Heart right ventricle (tissue), 16 donors: ENCODE measurements at regions not wholly inside any gene's neighbourhood (a gene's known extent, or its start where the extent isn't known, plus 50 kb on each side); places are given as distances from the start of the nearest gene placed in this dataset.
"Not testable (repeated sequence)": the region's sequence is repeated elsewhere in the genome, so short reads cannot be mapped to it uniquely, and the experiment has no call there.

ENCODE experiments used
- ATAC-seq, 8 donors: fragments of 200-7000 bp; cut with Tn5 transposase; one replicate each; pipeline ENCODE4 v1.9.1; 2020; ENCODE audit warnings: mild to moderate bottlenecking in 8 of 8, moderate library complexity in 8 of 8, moderate number of reproducible peaks in 1 of 8
- DNase-seq, 2 donors: peaks; one replicate each; pipeline ENCODE4 v3.0.0-alpha.2; 2020
- H3K27ac ChIP-seq, 10 donors: fragments of 200-600 bp; sonication (generic) in 2 of 10; one replicate each; pipeline versions ENCODE4 v1.5.0 to v1.8.0; 2020 to 2022; ENCODE audit warnings: mild to moderate bottlenecking in 3 of 10
- H3K27me3 ChIP-seq, 7 donors: fragments of 200-600 bp; one replicate each; pipeline ENCODE4 v1.8.0; 2021 to 2022; ENCODE audit warnings: mild to moderate bottlenecking in 2 of 7
- H3K36me3 ChIP-seq, 9 donors: fragments of 200-600 bp; sonication (generic) in 1 of 9; one replicate each; pipeline versions ENCODE4 v1.5.0 to v1.8.0; 2020 to 2022; ENCODE audit warnings: mild to moderate bottlenecking in 2 of 9
- H3K4me1 ChIP-seq, 9 donors: fragments of 200-600 bp; sonication (generic) in 1 of 9; one replicate each; pipeline versions ENCODE4 v1.5.0 to v1.8.0; 2020 to 2022; ENCODE audit warnings: mild to moderate bottlenecking in 4 of 9
- H3K4me3 ChIP-seq, 10 donors: fragments of 200-600 bp; sonication (generic) in 2 of 10; one replicate each; pipeline versions ENCODE4 v1.5.0 to v1.8.0; 2020 to 2022; ENCODE audit warnings: mild to moderate bottlenecking in 7 of 10, moderate library complexity in 2 of 10
- H3K9me3 ChIP-seq, 11 donors: fragments of 200-600 bp in 10 of 11; sonication (generic) in 2 of 11; one replicate each; pipeline versions ENCODE4 v1.5.0 to v1.8.0; 2013 to 2022; ENCODE audit warnings: mild to moderate bottlenecking in 2 of 11, control low read depth in 1 of 11, moderate library complexity in 1 of 11
- whole genome bisulfite sequencing, 2 donors: extraction: QIAGEN DNeasy Blood & Tissue Kit; methylation state at CpG; one replicate each; pipeline ENCODE4 v1.1.7; 2013; ENCODE audit warnings: inconsistent platforms in 1 of 2; 5-methylcytosine and 5-hydroxymethylcytosine counted together
- intact Hi-C, 10 donors: fragments of 100-400 bp; cut with DNase I; formaldehyde crosslinking; loops; one replicate each; pipeline versions ENCODE4 v1.11.1 to v1.14.2; 2022
- TF ChIP-seq, protein P1 (sequence below), 9 donors: fragments of 200-600 bp; sonication (generic) in 2 of 9; IDR thresholded peaks; one replicate each; pipeline versions ENCODE4 v1.5.0 to v1.8.0; 2021 to 2022; ENCODE audit warnings: antibody characterized with exemption in 9 of 9, mild to moderate bottlenecking in 5 of 9, moderate library complexity in 1 of 9
- donor health status: Arrhythmogenic right ventricular cardiomyopathy.
- donor health status: ischemic (EF 13 %, LVEDD 7.1; RV severe dilation, severe dysfunction).
- donor health status: healthy with polysubstance abuse.
- donor health status: DM: no; HTN: yes; CAD: no.
- donor health status: DM: no; HTN: no; CAD: no.
- donor health status: ischemic (EF 25% LVEDD 6.9; RV normal size, moderate dysfunction).
- donor health status: ischemic (EF 25% LVEDD 5.7; RV mildly dilated, moderate dysfunction).
- donor health status: healthy.
- donor health status: DM: yes; HTN: yes; CAD: no.
- donor health status: Ischemic cardiomyopathy.
- donor health status: ischemic (EF 35%, LVEDD 5.7; RV mildly dilated, moderate dysfunction).
- donor health status: nonischemic (EF 11% LVEDD 7.7; RV severe dilation, severe dysfunction).
- donor health status: DM: yes; HTN: yes; CAD: no.
- donor health status: PGD.
- donor health status: ischemic (EF 29% LVEDD 5.4; RV normal size, mild dysfunction).
- donor health status: nonischemic (EF 23%, LVEDD 6.1; RV moderate dilation, normal function).

DNA sequence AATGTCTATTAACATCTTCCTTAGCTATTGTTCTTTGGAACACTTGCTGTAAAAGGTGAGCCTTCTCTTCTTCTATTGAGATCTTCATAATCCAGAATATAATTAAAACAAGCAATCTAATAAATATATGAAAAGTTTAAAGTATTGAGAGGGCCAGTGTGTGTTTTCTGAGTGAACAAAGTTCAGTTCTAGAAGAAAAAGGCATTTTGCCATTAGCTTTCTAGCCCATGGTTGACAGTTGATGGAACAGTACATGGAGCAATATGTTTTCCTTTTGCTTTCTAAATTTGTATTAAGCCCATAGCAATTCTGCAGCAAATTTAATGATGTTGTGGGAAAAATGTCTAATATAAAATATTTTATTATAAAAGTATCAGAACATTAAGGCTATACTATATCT lies 853.0 kb downstream of the TRHDE start:
- H3K4me1 ChIP-seq, result no peaks in the 10 kb centered on the region
- no peaks in the 10 kb centered on the region for H3K27me3 ChIP-seq
- TF ChIP-seq, protein P1, sequence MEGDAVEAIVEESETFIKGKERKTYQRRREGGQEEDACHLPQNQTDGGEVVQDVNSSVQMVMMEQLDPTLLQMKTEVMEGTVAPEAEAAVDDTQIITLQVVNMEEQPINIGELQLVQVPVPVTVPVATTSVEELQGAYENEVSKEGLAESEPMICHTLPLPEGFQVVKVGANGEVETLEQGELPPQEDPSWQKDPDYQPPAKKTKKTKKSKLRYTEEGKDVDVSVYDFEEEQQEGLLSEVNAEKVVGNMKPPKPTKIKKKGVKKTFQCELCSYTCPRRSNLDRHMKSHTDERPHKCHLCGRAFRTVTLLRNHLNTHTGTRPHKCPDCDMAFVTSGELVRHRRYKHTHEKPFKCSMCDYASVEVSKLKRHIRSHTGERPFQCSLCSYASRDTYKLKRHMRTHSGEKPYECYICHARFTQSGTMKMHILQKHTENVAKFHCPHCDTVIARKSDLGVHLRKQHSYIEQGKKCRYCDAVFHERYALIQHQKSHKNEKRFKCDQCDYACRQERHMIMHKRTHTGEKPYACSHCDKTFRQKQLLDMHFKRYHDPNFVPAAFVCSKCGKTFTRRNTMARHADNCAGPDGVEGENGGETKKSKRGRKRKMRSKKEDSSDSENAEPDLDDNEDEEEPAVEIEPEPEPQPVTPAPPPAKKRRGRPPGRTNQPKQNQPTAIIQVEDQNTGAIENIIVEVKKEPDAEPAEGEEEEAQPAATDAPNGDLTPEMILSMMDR (IDR thresholded peaks at IDR 0.05), result no peak
- no peak for ATAC-seq
- H3K9me3 ChIP-seq, result peaks cover 0 to under 1% (median 0%) of the 10 kb centered on the region in 11 donors
- H3K36me3 ChIP-seq, result no peaks in the 10 kb centered on the region
- no peak overlapping the region for H3K27ac ChIP-seq
- DNase-seq, result no peak
- H3K4me3 ChIP-seq, result no peak overlapping the region
- intact Hi-C loops, result no loop called here

DNA sequence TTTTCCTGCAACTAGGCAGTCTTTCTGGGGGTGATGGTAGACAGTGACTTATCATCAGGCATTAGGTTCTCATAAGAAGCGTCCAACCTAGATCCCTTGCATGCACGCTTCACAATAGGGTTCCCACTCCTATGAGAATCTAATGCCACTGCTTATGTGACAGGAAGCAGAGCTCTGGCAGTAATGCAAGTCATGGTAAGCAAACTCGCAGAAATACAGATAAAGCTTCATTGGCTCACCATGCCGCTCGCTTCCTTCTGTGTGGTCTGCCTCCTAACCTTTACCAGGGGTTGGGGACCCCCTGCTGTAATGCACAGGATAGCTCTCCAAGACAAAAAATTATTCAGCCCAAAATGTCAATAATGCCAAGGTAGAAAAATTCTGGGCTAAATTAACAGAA lies 864.2 kb downstream of the TRHDE start:
- TF ChIP-seq, protein P1 (IDR thresholded peaks at IDR 0.05), result no peak
- Histone ChIP-seq H3K4me3 (no peak overlapping the region), H3K36me3 (no peaks in the 10 kb centered on the region), H3K4me1 (no peaks in the 10 kb centered on the region), H3K27ac (no peak overlapping the region), H3K9me3 (peaks cover 0 to 10% (median 0%) of the 10 kb centered on the region in 11 donors), H3K27me3 (no peaks in the 10 kb centered on the region)
- DNase-seq (no peak), ATAC-seq (no peak)
- intact Hi-C loops, result no loop called here
- 53 to 55% methylated on average over 5 of the region's 5 CpGs for WGBS, 2 donors

DNA sequence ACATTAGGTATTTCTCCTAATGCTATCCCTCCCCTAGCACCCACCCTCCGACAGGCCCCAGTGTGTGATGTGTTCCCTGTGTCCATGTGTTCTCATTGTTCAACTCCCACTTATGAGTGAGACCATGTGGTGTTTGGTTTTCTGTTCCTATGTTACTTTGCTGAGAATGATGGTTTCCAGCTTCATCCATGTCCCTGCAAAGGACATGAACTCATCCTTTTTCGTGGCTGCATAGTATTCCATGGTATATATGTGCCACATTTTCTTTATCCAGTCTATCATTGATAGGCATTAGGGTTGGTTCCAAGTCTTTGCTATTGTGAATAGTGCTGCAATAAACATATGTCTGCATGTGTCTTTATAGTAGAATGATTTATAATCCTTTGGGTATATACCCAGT lies 867.5 kb downstream of the TRHDE start:
- H3K36me3 ChIP-seq, H3K27me3 ChIP-seq, H3K4me3 ChIP-seq, DNase-seq, ATAC-seq, H3K4me1 ChIP-seq, intact Hi-C loops, H3K27ac ChIP-seq: not testable (repeated sequence)
- H3K9me3 ChIP-seq, result peaks cover 0 to 10% (median 0%) of the 10 kb centered on the region in 11 donors
- 74 to 77% methylated on average over 2 of the region's 2 CpGs for whole genome bisulfite sequencing, 2 donors

DNA sequence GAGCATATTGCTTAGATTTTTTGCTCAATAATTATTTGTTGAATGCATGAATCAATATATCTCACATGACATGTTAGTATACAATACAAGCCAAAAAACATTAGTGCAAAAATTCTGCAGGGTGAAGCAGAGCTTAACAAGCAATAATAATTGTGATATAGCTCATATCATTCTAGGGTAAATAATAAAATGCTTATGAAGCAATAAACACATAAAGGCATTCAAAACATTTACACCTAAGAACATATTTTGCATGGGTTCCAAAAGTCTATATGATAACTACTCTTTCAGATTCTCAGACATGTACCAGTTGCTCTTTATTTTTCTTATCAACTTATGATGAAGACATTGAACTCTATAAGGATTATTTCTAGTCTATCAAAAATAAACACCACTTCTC lies 886.2 kb downstream of the TRHDE start:
- Histone ChIP-seq H3K27me3 (no peaks in the 10 kb centered on the region), H3K27ac (no peak overlapping the region), H3K9me3 (peaks cover 0 to 4% (median 0%) of the 10 kb centered on the region in 11 donors), H3K4me1 (no peaks in the 10 kb centered on the region), H3K4me3 (no peak overlapping the region), H3K36me3 (no peaks in the 10 kb centered on the region)
- no peak for DNase-seq
- no peak for ATAC-seq
- TF ChIP-seq, protein P1 (IDR thresholded peaks at IDR 0.05), result no peak
- intact Hi-C loops, result no loop called here

DNA sequence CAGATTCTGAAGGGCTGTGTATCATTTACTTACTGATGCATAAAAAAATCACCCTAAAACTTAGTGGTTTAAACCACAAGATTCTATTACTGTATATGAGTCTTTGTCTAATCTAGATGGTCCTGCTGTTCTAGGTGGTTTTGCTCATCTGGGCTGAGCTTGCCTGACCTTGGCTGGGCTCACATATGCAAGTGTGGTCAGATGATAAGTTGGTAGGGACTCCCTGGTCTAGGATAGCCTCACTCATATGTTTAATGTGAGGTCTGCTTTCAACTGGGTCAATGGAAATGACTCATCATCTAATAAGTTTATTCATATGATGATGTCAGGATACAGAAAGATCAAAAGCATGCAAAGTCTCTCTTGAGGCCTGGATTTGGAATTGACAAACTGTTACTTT lies 887.8 kb downstream of the TRHDE start:
- H3K9me3 ChIP-seq, result peaks cover 0 to 4% (median 0%) of the 10 kb centered on the region in 11 donors
- TF ChIP-seq, protein P1 (IDR thresholded peaks at IDR 0.05), result no peak
- ATAC-seq, result no peak
- intact Hi-C loops, result no loop called here
- no peak overlapping the region for H3K27ac ChIP-seq
- no peaks in the 10 kb centered on the region for H3K27me3 ChIP-seq
- no peak for DNase-seq
- no peak overlapping the region for H3K4me3 ChIP-seq
- no peaks in the 10 kb centered on the region for H3K4me1 ChIP-seq
- no peaks in the 10 kb centered on the region for H3K36me3 ChIP-seq
